CD4-positive, alpha-beta T cell treated with Interleukin-12 subunit alpha and Interleukin-12 subunit beta, for 1 hour (primary cell): ENCODE measurements at regions not wholly inside any gene's neighbourhood (a gene's known extent, or its start where the extent isn't known, plus 50 kb on each side); places are given as distances from the start of the nearest gene placed in this dataset.

Source experiments
- DNase-seq: peaks from one replicate; pipeline ENCODE4 v3.0.0-alpha.2; 2020

GRCh38 chr5:166373817-166374216, 1917.6 kb upstream of the WWC1 start:
- no peak for DNase-seq

DNA sequence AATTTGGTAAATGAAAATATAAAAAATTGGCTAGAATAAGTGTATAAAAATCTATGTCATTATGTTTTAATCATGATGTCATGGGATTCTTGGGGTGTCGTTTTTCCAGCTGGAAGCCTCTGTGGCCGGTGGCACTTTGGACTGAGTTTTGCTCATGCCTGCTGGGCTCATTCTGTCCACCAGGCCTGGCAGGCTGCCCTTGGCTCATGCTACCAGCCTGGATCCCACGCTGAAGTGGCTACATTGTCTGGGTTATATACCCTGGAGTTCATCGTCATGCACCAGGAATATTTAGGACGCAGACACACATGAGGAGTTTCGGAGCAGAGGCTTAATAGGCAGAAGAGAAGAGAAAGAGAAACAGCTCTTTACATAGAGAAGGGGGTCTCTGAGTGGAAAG, 1913.7 kb upstream of the WWC1 start:
- DNase-seq, result no peak

DNA sequence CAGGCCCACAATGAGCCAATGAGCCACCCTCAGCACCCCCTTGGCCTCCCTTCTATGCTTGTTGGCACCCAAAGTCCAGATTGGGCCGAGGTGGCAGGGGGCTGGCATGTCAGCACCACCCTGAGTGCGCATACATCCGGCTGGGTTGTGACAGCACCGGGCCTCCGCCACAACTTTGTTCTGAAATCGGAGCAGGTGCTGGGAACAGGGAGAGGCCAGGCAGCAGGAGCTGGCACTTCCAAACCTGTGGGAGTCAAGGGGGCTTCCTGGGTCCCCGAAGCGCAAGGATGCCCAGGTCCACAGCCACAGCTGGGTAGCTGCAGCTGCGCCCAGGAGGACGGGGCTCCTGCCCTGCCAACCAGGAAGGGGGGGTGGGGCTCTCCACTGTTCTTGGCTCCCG, 1911.9 kb upstream of the WWC1 start:
- DNase-seq, result no peak

- DNase-seq, result no peak
Observed at GRCh38 chr5:166382031-166382430, 1909.4 kb upstream of the WWC1 start.

- no peak for DNase-seq
Observed at GRCh38 chr5:166398131-166398530, 1893.3 kb upstream of the WWC1 start.

DNA sequence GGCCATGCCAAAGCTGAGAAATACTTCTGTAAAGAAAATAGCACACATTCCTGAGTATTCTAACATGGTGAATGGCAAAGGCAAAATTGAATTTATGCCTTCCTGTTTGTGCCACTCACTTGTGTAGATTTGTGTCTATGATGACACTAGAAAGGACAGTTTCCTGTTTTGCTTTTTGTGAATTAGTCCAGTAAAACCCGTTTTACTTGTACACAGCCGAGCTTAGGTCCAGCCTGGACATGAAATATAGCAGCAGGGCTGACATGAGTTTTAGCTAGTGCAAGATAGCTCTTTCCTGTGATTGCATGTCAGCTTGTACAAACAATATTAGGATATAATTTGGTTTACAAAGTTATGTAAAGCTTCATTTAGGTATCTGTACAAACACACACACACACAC, 1891.7 kb upstream of the WWC1 start:
- no peak for DNase-seq

DNA sequence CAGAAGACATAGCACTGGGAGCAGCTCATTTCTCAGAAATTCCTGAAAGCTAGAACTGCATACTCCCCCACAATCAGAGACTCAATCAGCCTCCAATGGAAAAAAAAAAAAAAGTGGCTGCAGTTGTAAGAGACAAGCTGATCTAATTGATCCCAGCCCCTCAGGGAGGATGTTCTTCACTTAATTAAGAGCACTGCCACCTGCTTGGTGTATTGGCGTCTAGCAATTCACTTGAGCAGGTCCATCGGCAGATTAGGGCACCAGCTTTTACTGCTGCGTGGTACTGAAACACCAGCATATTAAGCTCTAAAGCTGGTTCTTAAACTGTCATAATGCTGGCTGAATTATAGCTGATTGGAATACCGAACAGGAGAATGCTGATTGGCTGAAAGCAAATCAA, 1890.1 kb upstream of the WWC1 start:
- no peak for DNase-seq

DNA sequence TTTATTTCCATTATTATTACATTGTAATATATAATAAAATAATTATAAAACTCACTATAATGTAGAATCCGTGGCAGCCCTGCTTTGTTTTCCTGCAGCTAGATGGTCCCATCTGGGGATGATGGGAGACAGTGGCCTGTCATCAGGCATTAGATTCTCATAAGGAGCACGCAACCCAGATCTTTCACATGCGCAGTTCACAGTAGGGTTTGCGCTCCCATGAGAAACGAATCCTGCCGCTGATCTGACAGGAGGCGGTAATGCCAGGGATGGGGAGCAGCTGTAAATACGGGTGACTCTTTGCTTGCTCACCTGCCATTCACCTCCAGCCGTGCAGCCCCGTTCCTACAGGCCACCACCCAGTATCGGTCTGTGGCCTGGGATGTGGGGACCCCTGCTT, 1879.3 kb upstream of the WWC1 start:
- DNase-seq, result no peak

- DNase-seq, result no peak
Observed at GRCh38 chr5:166427211-166427610, 1864.2 kb upstream of the WWC1 start.

DNA sequence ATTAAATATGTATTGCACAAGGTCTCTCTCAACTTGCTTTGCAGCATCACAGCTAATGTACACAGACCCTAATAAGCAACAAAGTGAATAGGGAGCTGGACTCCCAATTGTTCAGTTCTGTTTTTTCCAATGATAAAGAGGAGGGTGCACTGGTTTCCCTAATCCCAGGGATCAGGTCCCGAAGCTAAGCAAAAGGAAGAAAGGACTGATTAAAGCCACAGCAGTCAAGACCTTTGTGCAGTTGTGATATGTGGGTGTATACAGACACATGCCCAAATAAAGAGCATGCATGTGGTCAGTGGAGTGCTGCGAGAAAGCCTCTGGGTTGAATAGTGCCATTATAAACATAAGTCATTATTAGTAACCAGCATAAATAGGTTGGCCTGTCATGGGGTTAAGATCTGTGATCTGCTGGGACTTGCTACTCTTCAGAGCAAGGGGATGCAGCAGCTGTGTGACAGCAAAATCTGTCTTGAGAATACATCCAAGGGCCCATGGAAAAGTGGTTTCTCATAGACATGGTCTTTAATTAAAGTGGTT, 1863.1 kb upstream of the WWC1 start:
- DNase-seq, result no peak

GRCh38 chr5:166430491-166431319, 1860.7 kb upstream of the WWC1 start:
- DNase-seq, result no peak

- no peak for DNase-seq
Observed at GRCh38 chr5:166431456-166431855, 1860.0 kb upstream of the WWC1 start.

DNA sequence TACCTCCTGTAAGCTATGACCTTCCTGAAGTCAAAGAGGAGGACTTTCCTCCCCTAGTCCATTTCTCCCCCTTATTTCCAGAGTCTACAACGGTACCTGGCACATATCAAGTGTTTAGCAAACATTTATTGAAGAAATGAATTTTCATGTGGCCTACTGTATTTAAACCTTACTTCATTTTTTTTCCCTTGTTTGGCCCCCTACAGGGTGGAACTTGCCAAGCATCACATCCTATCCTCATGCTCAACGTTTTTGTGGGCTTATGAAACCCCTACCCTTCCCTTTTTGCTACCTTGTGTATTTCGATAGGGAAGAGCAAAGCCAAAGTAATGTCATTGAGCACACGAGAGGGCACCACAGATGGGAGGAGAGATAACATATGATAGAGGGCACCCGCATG, 1857.8 kb upstream of the WWC1 start:
- no peak for DNase-seq

GRCh38 chr5:166436872-166437271, 1854.6 kb upstream of the WWC1 start:
- no peak for DNase-seq

DNA sequence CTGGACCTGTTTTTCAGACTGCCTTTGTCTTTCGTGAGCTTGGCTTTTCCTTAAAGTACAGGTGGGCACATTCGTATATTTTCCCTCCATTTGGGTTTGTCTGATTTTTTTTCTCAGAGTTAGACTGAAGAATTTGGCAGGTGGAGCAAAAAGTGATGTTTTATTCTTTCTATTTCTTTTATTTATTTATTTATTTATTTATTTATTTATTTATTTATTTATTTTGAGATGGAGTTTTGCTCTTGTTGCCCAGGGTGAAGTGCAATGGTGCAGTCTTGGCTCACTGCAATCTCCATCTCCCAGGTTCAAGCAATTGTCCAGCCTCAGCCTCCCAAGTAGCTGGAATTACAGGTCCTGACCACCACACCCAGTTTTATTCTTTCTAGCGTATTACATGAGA, 1805.1 kb upstream of the WWC1 start:
- DNase-seq, result no peak

DNA sequence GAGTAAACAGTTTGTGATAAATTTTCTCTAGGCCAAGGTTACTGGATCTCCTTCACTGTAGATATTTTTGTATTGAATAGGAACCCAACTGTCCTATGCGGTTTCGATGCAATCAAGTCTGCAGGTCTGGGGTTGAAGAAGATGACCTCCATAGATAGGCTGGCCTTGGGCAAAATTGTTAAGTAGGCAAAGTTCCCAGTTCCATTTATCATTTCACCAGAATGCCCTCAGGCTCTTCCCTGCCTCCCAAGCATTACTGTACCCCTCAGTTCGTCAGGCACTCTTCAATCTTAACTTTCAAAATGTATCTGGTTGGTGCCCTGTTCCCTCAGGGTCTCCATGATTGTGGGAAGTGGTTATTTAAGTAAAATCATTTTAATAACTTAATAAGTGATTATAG, 1802.9 kb upstream of the WWC1 start:
- no peak for DNase-seq

DNA sequence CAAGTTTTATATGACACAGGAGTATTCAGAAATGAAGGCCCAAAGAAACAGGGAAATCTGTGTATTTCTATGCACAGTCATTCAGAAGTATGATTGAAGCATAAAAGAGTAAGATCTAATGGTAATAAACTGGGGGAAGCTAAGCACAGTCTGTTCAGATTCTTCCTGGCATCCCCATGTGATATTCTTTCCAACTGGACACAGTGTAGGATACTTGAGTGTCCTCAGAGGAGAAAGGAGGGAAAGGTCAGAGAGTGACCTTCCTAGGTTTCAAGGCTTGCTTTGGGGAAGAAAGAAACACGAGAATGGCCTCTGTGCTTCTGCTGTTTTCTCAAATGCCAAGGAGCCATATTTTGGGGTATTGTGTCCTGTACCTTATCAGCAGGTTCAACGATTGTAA, 1798.4 kb upstream of the WWC1 start:
- no peak for DNase-seq

- no peak for DNase-seq
Observed at GRCh38 chr5:166493612-166494011, 1797.8 kb upstream of the WWC1 start.

GRCh38 chr5:166497496-166498104, 1793.8 kb upstream of the WWC1 start:
- no peak for DNase-seq

- DNase-seq, result no peak
Observed at GRCh38 chr5:166499447-166500240, 1791.8 kb upstream of the WWC1 start.

GRCh38 chr5:166503506-166503905, 1787.9 kb upstream of the WWC1 start:
- no peak for DNase-seq

DNA sequence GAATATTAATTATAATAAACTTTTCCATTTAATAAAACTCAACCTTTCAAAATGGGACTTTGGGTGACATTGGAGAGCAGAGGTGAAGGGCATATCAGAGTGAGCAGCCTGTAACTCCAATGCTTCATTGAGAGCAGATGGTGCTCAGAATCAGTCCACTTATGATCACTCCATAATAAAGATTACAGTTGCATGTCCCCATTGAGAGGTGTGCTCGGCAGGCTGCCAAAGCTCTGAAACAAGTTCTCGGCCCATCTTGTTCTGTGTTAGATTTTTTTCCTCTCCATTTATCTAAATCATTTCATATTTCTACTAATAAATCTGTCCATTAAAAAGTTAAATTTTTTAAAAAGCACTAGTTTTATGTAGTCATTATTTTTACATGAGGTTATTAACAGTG, 1786.4 kb upstream of the WWC1 start:
- no peak for DNase-seq

GRCh38 chr5:166505544-166505943, 1785.9 kb upstream of the WWC1 start:
- DNase-seq, result no peak
